PFSK-1 (cell line): ENCODE measurements at regions not wholly inside any gene's neighbourhood (a gene's known extent, or its start where the extent isn't known, plus 50 kb on each side); places are given as distances from the start of the nearest gene placed in this dataset.

Experiments
- FOXP2 ChIP-seq: optimal IDR thresholded peaks from 2 replicates; pipeline ENCODE3; 2011; ENCODE audit warnings: borderline replicate concordance, control low read depth, inconsistent platforms; ENCODE audit not compliant: insufficient read depth; ENCODE audit errors: extremely low read length, extremely low read depth
- POLR2AphosphoS5 ChIP-seq: IDR thresholded peaks from 2 replicates; pipeline ENCODE4 v1.6.1; 2012; ENCODE audit warnings: low read depth, mild to moderate bottlenecking, control low read depth, low read length, moderate library complexity
- REST ChIP-seq, 2 experiments: IDR thresholded peaks; 2 replicates each; pipeline versions ENCODE4 v1.6.1 to v1.8.0; 2011 to 2012; ENCODE audit warnings: low read depth in 2 of 2, low read length in 2 of 2, control low read depth in 1 of 2, inconsistent platforms in 1 of 2, mild to moderate bottlenecking in 1 of 2, moderate library complexity in 1 of 2; ENCODE audit not compliant: insufficient read depth in 1 of 2
- SIN3A ChIP-seq: IDR thresholded peaks from 2 replicates; pipeline ENCODE4 v1.6.1; 2012; ENCODE audit warnings: mild to moderate bottlenecking, low read length, moderate library complexity, borderline replicate concordance; ENCODE audit not compliant: insufficient read depth
- TAF1 ChIP-seq: IDR thresholded peaks from 2 replicates; pipeline ENCODE4 v1.6.1; 2012; ENCODE audit warnings: low read length, control low read depth, borderline replicate concordance; ENCODE audit not compliant: insufficient read depth

- no peak for TF ChIP-seq TAF1
- TF ChIP-seq FOXP2, result no peak
- TF ChIP-seq SIN3A, result no peak
- no peak for TF ChIP-seq POLR2AphosphoS5
- TF ChIP-seq REST (IDR thresholded peaks at IDR 0.05; ENCODE audit: insufficient read depth in 1 of 2, low read depth in 2 of 2, low read length in 2 of 2), result no peak
Observed at GRCh38 chr11:13818325-13818724, 144.2 kb upstream of the SPON1 start.

GRCh38 chr11:13826505-13827278 lies 135.8 kb upstream of the SPON1 start:
- TF ChIP-seq FOXP2 (no peak), REST (IDR thresholded peaks at IDR 0.05; ENCODE audit: insufficient read depth in 1 of 2, low read depth in 2 of 2, low read length in 2 of 2) (no peak), TAF1 (no peak)

GRCh38 chr11:13831696-13832095 lies 130.8 kb upstream of the SPON1 start:
- TF ChIP-seq POLR2AphosphoS5 (no peak), TAF1 (no peak), SIN3A (no peak), FOXP2 (no peak), REST (IDR thresholded peaks at IDR 0.05; ENCODE audit: insufficient read depth in 1 of 2, low read depth in 2 of 2, low read length in 2 of 2) (no peak)

- TF ChIP-seq SIN3A, result no peak
- TF ChIP-seq TAF1, result no peak
- TF ChIP-seq POLR2AphosphoS5, result no peak
- no peak for TF ChIP-seq REST (IDR thresholded peaks at IDR 0.05; ENCODE audit: insufficient read depth in 1 of 2, low read depth in 2 of 2, low read length in 2 of 2)
- TF ChIP-seq FOXP2, result no peak
Observed at GRCh38 chr11:13834463-13834862, 128.1 kb upstream of the SPON1 start.
